SK-N-MC (cell line): ENCODE measurements at regions not wholly inside any gene's neighbourhood (a gene's known extent, or its start where the extent isn't known, plus 50 kb on each side); places are given as distances from the start of the nearest gene placed in this dataset.

ENCODE experiments used
- EZH2 ChIP-seq: fragments of 200-600 bp; sonication (generic); IDR thresholded peaks from one replicate; pipeline ENCODE4 v1.6.1; 2017; ENCODE audit warnings: antibody characterized with exemption
- POLR2AphosphoS5 ChIP-seq: IDR thresholded peaks from 2 replicates; pipeline ENCODE4 v1.6.1; 2012; ENCODE audit warnings: mild to moderate bottlenecking, low read depth, low read length, borderline replicate concordance

DNA sequence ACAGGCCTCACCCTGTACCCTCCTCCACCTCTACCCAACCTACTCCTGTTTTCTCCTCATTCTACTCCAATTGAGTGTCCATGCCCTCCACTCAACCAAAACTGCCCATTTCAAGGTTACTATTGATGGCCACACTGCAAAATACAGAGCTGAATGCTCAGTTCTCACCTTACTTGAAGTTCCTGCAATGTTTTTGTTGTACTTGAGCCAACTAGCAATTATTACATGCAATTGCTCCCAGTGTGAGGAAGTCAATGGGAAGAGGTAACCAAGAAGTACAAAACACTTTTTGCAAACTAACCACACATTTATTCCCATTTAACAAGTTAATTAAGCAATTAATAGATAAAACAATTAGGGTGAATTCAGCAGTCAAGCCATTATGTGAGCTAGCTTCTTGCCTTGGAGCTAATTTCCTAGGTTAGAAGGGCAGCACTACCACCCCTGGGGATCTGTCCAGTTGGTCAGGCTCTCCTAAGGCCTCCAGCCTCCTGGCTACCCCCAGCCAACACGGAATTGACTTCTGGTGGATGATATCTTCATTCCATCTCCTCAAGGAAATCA is 52.4 kb upstream of the GGTLC1 start:
- TF ChIP-seq POLR2AphosphoS5 (no peak), EZH2 (no peak)
